ENCODE measurements at regions not wholly inside any gene's neighbourhood (a gene's known extent, or its start where the extent isn't known, plus 50 kb on each side); places are given as distances from the start of the nearest gene placed in this dataset.

- TF ChIP-seq CTCF (IDR thresholded peaks at IDR 0.05; ENCODE audit: borderline replicate concordance, extremely low read depth, low read length, poor library complexity, severe bottlenecking) (no peak), EZH2 (IDR thresholded peaks at IDR 0.05; ENCODE audit: borderline replicate concordance, low read depth, low read length, severe bottlenecking) (no peak)
These were observed 668.0 kb downstream of the LTN1 start for GRCh38 chr21:28324690-28325089.
